OCI-LY3 (cell line): ENCODE measurements at regions not wholly inside any gene's neighbourhood (a gene's known extent, or its start where the extent isn't known, plus 50 kb on each side); places are given as distances from the start of the nearest gene placed in this dataset.

Experiments
- H2AFZ ChIP-seq: fragments of 200-600, 300-600 bp; shearing (Covaris generic); 2 replicates; pipeline ENCODE4 v1.6.0; 2014; ENCODE audit warnings: antibody characterized with exemption, low read depth, low read length
- H3K27ac ChIP-seq: fragments of 200-600, 300-600 bp; sonication (generic); 2 replicates; pipeline ENCODE4 v1.5.1; 2014; ENCODE audit warnings: mild to moderate bottlenecking, low read length, moderate library complexity, mixed read lengths
- H3K27me3 ChIP-seq: fragments of 200-600, 300-600 bp; sonication (generic); 2 replicates; pipeline ENCODE4 v1.6.1; 2014; ENCODE audit warnings: low read depth, low read length, mixed read lengths
- H3K36me3 ChIP-seq: fragments of 200-600, 300-600 bp; sonication (generic); replicated peaks from 2 replicates; pipeline ENCODE3; 2014; ENCODE audit warnings: low read depth, low read length, mixed read lengths
- H3K4me1 ChIP-seq: fragments of 300-600, 200-600 bp; sonication (generic); 2 replicates; pipeline ENCODE4 v1.6.1; 2014; ENCODE audit warnings: low read length, mixed read lengths
- H3K4me2 ChIP-seq: fragments of 200-600, 300-600 bp; sonication (generic); 2 replicates; pipeline ENCODE4 v1.6.1; 2014; ENCODE audit warnings: low read length, mixed read lengths
- H3K4me3 ChIP-seq: fragments of 300-600, 200-600 bp; sonication (generic); 2 replicates; pipeline ENCODE4 v1.5.1; 2014; ENCODE audit warnings: antibody characterized with exemption, mild to moderate bottlenecking, low read length, moderate library complexity
- H3K79me2 ChIP-seq: fragments of 300-600, 200-600 bp; shearing (Covaris generic); 2 replicates; pipeline ENCODE4 v1.6.1; 2014; ENCODE audit warnings: mild to moderate bottlenecking, low read length, mixed read lengths
- H3K9ac ChIP-seq: fragments of 300-600, 200-600 bp; shearing (Covaris generic); 2 replicates; pipeline ENCODE4 v1.6.0; 2014; ENCODE audit warnings: mild to moderate bottlenecking, low read length, moderate library complexity
- H3K9me3 ChIP-seq: fragments of 200-600, 300-600 bp; shearing (Covaris generic); 2 replicates; pipeline ENCODE4 v1.6.1; 2014; ENCODE audit warnings: low read length, mixed read lengths; ENCODE audit not compliant: insufficient read depth
- H4K20me1 ChIP-seq: fragments of 200-600, 300-600 bp; sonication (generic); 2 replicates; pipeline ENCODE4 v1.6.1; 2016; ENCODE audit warnings: low read length, mixed read lengths; ENCODE audit not compliant: insufficient read depth
- EZH2phosphoT487 ChIP-seq: fragments of 200-600 bp; shearing (Covaris generic); IDR thresholded peaks from 2 replicates; pipeline ENCODE4 v1.6.1; 2018; ENCODE audit warnings: antibody characterized with exemption, mixed run types, low read depth
- TF ChIP-seq, protein P1 (sequence below): fragments of 200-600, 300-600 bp; sonication (generic); IDR thresholded peaks from 2 replicates; pipeline ENCODE4 v1.5.1; 2014; ENCODE audit warnings: antibody characterized with exemption, low read length, low read depth

DNA sequence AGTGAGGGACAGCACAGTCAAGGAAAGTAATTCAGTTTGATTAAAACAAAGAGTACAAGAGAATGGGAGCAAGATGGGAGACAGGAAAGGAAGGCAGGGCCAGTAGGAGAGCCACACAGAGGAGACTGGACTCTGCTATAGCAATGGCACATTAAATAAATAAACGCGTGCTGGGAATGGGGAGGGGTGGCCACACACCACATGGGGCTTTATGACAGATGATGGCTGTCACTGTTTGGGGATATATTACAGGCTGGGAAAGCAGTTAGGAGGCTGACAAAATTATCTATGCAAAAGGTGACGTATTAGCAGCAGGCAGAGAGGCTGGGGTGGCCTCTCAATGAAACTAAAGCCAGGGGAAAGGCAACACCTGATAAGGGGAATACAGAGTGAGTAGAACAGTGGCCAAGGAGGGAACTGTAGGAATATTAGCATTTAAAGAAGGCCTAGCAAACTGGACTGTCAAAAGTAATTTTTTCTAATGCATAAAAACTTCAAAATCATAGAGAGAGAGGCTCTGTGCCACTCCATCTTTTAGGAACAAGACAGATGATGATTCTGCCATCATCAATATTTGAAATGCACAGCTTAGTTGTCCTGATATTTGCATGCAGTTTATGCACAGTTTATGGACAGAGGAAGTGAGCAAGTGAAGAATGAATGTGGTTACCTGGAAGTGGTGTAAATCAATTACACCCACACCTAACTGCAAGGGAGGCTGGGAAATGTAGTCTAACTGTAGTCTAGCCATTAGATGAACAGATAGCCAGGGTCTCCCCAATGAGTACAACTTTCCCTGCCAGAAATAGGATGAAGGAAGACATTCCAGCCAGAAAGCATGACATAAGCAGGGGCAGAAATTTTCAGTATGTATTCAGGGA is 346.5 kb downstream of the FOXO1 start:
- Histone ChIP-seq H2AFZ (no peak overlapping the region), H3K9me3 (no peaks in the 10 kb centered on the region)

DNA sequence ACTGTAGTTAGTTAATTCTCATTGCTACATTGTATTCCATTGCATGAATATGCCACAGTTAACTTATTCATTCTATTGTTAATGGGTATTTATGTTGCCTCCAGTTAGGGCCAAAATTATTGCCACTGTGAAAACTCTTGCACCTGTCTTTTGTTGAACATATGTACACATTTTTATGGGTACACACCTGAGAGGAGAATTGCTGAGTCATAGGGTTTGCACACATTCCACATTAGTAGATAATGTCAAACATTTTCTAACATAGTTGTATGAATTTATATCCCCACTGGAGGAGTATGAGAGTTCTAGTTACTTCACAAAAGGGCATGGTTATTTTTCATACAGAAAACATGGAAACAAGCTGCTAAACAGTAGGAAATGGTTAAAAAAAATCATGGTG is 338.4 kb downstream of the FOXO1 start:
- Histone ChIP-seq H3K9ac (no peak overlapping the region), H3K36me3 (no peaks in the 10 kb centered on the region), H3K27ac (no peak overlapping the region), H3K79me2 (no peaks in the 10 kb centered on the region), H3K27me3 (no peaks in the 10 kb centered on the region), H4K20me1 (no peaks in the 10 kb centered on the region), H2AFZ (no peak overlapping the region), H3K4me1 (peaks cover 17% of the 10 kb centered on the region), H3K9me3 (no peaks in the 10 kb centered on the region), H3K4me2 (no peak overlapping the region), H3K4me3 (no peak overlapping the region)
- TF ChIP-seq, protein P1, sequence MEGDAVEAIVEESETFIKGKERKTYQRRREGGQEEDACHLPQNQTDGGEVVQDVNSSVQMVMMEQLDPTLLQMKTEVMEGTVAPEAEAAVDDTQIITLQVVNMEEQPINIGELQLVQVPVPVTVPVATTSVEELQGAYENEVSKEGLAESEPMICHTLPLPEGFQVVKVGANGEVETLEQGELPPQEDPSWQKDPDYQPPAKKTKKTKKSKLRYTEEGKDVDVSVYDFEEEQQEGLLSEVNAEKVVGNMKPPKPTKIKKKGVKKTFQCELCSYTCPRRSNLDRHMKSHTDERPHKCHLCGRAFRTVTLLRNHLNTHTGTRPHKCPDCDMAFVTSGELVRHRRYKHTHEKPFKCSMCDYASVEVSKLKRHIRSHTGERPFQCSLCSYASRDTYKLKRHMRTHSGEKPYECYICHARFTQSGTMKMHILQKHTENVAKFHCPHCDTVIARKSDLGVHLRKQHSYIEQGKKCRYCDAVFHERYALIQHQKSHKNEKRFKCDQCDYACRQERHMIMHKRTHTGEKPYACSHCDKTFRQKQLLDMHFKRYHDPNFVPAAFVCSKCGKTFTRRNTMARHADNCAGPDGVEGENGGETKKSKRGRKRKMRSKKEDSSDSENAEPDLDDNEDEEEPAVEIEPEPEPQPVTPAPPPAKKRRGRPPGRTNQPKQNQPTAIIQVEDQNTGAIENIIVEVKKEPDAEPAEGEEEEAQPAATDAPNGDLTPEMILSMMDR: no peak
- no peak for TF ChIP-seq EZH2phosphoT487

More for the DNA sequence above, 346.5 kb downstream of the FOXO1 start:
- no peak overlapping the region for H3K9ac ChIP-seq
- no peak overlapping the region for H3K4me2 ChIP-seq
- H3K79me2 ChIP-seq: no peaks in the 10 kb centered on the region
- H3K4me1 ChIP-seq: peaks cover 10% of the 10 kb centered on the region
- no peaks in the 10 kb centered on the region for H4K20me1 ChIP-seq
- peaks cover 2% of the 10 kb centered on the region; the same call in 1 of the 2 replicates for H3K27me3 ChIP-seq
- no peak overlapping the region for H3K27ac ChIP-seq
- H3K4me3 ChIP-seq: no peak overlapping the region
- no peaks in the 10 kb centered on the region for H3K36me3 ChIP-seq
- TF ChIP-seq, protein P1: no peak
- TF ChIP-seq EZH2phosphoT487: no peak

DNA sequence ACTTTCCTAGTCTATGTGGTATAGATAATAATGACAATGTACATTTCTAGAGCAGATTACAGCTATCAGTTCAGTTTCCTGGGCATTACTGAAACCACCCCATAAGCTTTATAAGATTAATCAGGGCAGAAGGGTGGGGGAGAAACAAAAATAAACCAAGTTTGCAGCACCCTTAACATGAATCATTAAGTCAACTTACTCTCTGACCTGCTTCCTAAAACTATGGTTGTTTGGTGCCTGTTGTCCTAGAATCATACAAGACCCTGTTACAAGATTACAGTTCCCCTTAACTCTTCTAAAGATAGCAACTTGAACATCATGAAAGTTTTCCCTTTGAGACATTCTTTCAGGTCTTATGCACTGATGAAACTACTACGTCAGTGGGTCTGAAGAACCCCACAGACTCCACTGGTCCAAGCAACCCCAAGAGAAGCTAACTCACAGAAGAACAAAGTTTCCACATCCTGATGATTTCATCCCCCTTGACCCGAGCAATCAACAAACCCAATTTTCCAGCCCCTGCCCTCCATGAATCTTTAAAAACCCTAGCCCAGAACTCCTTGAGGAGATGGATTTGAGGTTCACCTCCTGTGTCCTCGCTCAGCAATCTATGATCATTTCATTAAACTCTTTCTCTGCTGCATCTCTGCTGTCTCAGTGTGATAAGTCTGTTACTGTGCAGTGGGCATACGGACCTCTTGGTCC is 336.5 kb downstream of the FOXO1 start:
- Histone ChIP-seq H4K20me1 (no peaks in the 10 kb centered on the region), H3K4me2 (peak overlapping the region; percentile 2; the same call in 1 of the 2 replicates), H3K4me1 (peaks cover 17% of the 10 kb centered on the region), H3K4me3 (no peak overlapping the region), H3K36me3 (no peaks in the 10 kb centered on the region), H3K9me3 (no peaks in the 10 kb centered on the region), H3K27me3 (no peaks in the 10 kb centered on the region), H3K79me2 (no peaks in the 10 kb centered on the region), H3K9ac (no peak overlapping the region), H2AFZ (no peak overlapping the region), H3K27ac (no peak overlapping the region)
- no peak for TF ChIP-seq EZH2phosphoT487
- TF ChIP-seq, protein P1: no peak

DNA sequence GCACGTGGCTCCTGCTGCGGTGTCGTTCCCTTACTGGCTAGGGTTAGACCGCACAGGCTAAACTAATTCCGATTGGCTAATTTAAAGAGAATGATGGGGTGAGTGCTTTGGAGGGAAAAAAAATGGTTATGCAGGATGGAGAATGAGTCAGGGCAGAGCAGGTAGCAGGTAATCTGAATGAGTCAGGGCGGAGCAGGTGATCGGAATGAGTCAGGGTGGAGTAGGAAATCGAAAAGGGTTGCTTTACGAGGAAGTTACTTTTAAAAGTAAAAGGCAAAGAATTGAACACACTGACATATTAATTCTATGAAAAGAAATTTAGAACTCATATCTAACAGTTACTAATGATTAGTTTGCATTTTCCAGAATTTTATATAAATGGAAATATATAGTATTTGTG is 335.5 kb downstream of the FOXO1 start:
- TF ChIP-seq, protein P1: no peak
- no peak for TF ChIP-seq EZH2phosphoT487
- H3K79me2 ChIP-seq: no peaks in the 10 kb centered on the region
- H3K27ac ChIP-seq: no peak overlapping the region

More for the DNA sequence above, 335.5 kb downstream of the FOXO1 start:
- Histone ChIP-seq H3K9me3 (no peaks in the 10 kb centered on the region), H3K4me3 (no peak overlapping the region), H2AFZ (no peak overlapping the region), H3K36me3 (no peaks in the 10 kb centered on the region), H3K27me3 (no peaks in the 10 kb centered on the region), H3K4me2 (no peak overlapping the region), H3K4me1 (peaks cover 11% of the 10 kb centered on the region), H3K9ac (no peak overlapping the region), H4K20me1 (no peaks in the 10 kb centered on the region)
